Ecto neural progenitor cell (in vitro differentiated cells): ENCODE measurements at regions not wholly inside any gene's neighbourhood (a gene's known extent, or its start where the extent isn't known, plus 50 kb on each side); places are given as distances from the start of the nearest gene placed in this dataset.
"Not testable (repeated sequence)": the region's sequence is repeated elsewhere in the genome, so short reads cannot be mapped to it uniquely, and the experiment has no call there.

Source experiments
- DNase-seq: peaks from one replicate; pipeline ENCODE4 v3.0.0-alpha.2; 2018; ENCODE audit warnings: low spot score

DNA sequence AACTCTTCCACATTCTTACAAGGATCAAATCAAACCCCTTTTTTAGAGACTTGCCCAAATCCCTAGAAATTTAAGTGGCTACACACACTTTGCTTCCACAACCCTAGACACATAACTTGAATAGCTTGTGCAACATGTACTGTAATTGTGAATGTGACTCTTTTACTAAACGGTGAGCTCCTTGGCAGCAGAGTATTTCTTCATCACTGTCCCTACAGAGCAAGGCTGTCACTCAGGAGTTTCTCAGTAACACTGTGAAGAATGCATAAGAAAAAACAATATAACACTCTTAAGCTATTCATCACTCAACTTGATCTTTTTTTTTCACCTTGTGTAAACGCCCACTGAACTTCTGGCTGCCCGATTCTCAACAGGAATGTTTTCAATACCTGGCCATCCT is 53.8 kb upstream of the ADAMTS18 start:
- DNase-seq: no peak

DNA sequence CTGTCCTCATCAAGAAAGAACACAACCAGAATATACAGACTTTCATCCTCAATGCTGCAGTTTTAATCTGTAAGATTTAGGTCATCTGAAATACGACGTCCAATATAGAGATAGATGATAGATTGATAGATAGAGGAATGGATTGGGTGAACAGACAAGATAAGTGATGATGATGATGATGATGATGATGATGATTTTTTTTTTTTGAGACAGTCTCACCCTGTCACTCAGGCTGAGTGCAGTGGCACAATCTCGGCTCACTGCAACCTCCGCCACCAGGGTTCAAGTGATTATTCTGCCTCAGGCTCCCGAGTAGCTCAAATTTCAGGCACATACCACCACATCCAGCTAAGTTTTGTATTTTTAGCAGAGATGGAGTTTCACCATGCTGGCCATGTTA is 56.3 kb upstream of the ADAMTS18 start:
- no peak for DNase-seq

DNA sequence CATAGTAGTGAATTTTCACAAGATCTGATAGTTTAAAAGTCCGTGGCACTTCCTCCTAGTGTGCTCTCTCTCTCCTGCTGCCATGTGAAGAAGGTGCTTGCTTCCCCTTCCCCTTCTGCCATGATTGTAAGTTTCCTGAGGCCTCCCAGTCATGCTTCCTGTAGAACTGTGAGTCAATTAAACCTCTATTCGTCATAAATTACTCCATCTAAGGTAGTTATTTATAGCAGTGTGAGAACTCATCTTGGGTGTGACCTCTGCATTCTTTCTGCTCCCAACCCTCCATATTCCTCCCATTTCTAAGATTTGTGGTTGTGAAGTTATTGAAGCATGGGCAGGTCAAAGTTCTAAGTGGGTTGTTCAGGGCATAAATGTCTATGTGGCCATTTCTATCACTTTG is 62.1 kb upstream of the ADAMTS18 start:
- no peak for DNase-seq

DNA sequence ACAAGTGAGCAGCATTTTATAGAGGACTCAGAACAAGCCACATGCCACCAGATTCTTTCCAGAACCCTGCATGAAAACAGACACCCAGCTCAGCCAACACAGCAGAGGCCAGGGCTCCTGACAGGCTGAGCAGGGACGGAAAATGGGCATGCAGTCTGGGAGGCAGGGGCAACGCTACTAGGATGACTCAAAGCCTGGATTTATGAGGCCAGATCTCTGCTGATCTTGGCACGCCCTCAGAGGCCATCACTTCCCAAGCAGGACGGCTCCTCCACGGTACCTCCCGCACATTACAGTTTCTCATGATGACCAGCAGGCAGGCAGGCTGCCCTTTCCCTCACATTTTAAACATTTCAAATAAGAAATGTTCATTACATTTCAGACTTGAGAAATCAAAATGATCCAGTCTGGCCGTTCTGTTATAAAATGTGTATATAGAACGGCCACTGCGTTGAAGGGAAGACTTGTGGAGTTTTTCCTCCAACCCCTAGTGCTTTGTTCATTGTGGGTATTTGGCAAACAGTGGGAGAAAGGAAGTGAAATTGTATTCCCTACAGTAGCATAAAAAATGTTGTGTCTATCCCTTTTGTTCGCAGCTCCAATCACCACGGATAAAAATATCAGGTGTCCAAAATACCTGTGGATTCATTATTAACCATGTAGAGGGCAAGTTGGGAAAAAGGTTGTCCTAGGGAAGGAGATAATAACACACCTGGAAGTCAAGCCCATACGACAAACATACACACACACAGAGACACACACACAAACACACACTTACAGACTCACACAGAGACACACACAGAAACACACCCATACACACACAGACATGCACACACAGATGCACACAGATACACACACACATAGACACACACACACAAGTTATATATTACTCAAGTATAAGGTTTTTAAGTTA is 64.8 kb upstream of the ADAMTS18 start:
- no peak for DNase-seq

DNA sequence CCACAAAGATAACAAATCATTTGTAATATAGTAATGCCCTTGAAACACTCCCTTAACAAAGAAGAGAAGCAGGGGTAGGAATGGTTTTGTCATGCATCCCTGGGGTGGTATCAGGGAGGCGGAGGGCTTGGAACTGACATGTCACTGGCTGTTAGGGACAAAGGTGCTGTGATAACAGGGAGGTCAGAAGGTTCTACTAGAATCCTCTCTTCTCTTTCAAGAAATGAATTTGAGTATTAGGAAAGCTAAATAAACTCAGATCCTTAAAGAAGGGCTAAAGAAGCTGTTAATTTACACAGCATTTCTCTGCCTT is 65.4 kb upstream of the ADAMTS18 start:
- no peak for DNase-seq

DNA sequence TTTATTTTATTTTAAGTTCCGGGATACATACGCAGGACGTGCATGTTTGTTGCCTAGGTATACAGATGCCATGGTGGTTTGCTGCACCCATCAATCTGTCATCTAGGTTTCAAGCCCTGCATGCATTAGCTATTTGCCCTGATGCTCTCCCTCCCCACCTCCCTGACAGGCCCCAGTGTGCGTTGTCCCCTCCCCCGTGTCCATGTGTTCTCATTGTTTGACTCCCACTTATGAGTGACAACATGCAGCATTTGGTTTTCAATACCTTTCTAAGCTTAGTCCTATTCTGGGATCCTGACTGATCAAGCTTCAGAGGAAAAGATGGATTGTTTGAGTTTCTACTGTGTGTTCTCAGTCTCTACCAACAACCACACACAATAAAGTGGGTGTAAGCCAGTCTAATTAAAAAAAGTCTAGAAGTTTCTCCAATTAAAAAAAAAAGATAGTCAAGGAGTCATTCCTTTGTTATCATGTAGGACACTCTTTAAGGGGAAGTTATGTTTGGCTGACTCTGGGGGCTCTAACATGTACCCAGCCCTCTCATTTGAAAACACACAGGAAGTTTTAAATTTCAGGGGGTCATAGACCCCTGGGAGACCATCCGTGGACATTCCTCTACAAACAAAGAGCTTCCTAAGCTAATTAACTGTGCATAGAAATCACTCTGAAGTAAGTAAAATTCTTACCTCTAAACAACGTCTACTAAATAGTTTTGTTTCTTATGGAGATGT is 66.3 kb upstream of the ADAMTS18 start:
- no peak for DNase-seq

DNA sequence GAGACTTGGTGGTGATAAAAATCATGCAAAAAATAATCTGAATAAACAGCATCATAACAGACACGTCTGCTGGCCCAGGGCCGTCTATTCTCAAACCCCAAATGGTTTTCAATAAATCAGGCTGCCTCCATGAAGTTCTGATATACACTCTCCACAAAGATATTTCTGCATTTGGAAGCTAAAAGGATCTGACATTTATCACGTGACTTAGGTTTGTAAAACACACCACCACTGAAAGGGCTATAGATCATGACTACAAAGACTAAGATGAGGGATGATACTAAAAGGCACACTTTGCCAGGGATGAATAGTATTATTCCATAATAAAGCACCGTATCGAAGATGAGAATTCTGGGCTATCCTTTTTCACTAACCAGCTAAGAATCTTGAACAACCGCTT is 67.6 kb upstream of the ADAMTS18 start:
- DNase-seq: no peak

DNA sequence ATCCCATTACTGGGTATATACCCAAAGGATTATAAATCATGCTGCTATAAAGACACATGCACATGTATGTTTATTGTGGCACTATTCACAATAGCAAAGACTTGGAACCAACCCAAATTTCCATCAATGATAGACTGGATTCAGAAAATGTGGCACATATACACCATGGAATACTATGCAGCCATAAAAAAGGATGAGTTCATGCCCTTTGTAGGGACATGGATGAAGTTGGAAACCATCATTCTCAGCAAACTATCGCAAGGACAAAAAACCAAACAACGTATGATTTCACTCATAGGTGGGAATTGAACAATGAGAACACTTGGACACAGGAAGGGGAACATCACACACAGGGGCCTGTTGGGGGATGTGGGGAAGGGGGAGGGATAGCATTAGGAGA is 71.7 kb upstream of the ADAMTS18 start:
- not testable (repeated sequence) for DNase-seq

DNA sequence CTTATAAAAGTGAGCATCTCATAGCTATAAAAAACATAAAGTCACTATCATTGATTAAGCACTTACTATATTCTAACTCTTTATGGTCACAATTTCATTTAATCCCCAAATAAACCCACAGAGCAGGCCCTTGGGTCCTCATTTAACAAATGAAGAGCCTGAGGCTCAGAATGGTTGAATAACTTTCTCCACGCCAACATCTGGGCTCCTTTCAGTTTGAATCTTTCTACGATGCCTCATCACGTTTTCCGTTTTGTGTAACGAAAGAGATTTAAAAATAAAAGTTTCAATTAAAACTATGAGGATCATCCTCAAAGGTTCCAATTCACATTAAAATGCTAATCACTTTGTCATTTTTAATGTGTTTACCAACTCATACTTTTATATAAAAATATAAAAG is 74.2 kb upstream of the ADAMTS18 start:
- DNase-seq: no peak

DNA sequence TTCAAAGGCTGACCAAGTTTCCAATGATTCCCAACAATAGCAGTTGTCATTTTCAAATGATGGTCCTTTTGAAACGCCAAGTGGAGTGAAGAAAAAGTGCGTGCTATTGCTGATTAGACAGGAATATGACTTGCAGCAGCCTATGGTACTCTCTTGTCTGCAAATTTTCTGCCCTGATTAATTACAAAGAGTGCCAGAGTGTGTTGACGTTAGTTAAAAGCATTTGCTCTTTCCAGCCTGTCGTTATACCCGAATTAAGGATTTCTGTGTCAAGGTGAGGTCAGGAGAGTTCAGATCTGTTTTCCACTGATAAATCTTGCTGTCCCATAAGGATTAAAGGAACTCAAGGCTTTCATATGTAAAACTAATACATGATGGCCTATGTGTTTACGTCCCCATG is 75.0 kb upstream of the ADAMTS18 start:
- DNase-seq: no peak

DNA sequence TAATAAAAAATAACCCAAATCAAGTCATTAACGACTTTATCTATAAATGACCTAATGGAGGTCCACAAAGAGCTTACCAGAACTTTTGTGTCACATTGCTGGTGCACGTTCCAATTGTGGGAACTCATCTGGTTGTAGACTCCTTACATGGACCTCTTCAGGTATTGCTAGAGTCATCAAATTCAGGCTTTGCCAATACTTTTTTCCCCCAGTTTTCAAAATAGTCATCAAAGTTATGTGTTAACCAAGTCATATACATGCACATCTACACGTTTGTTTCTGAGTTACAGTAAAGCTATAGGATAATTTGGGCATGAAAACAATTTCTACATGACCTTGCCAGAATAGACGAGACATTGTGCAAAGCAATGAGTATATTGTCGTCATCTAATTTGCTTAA is 76.2 kb upstream of the ADAMTS18 start:
- no peak for DNase-seq

DNA sequence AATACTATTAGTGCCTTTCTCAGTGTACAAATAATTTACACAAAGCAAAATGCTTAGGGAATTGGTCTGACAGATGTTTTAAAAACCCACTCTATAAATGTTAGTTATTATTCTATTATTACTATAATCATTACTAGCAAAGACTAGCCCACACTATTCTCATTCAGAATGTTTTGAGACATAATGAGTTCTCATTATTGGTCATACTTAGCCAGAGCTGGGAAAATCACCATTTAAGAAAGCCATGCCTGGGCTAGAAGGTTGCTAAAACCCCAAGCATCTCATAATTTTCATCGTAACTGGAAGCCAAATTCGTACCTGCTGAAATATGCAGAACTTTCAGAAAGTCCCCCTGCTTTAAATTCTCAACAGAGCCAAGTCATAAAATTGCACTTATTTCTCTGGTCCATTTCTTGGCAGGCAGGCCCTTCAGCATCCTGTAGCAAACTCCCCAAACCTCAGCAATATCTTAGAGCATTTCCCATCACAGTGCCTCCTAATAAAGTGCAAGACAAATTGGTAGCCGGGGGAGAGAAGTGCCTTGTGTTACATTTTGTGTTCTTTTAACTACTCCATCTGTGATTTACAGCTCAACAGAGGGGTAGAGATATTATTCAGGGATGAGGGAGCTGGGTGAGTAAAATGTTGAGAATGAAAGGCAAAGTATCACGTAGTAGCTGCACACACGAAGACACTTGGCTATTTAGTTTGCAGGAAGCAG is 79.8 kb upstream of the ADAMTS18 start:
- no peak for DNase-seq

DNA sequence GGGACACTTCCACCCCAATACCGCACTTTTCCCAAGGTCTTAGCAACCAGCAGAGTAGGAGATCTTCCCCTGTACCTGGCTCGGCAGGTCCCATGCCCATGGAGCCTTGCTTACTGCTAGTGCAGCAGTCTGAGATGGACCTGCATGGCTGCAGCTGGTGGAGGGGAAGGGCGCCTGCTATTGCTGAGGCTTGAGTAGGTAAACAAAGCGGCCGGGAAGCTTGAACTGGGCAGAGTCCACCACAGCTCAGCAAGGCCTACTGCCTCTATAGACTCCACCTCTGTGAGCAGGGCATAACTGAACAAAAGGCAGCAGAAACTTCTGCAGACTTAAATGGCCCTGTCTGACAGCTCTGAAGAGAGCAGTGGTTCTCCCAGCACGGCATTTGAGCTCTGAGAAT is 90.4 kb upstream of the ADAMTS18 start:
- DNase-seq: not testable (repeated sequence)

DNA sequence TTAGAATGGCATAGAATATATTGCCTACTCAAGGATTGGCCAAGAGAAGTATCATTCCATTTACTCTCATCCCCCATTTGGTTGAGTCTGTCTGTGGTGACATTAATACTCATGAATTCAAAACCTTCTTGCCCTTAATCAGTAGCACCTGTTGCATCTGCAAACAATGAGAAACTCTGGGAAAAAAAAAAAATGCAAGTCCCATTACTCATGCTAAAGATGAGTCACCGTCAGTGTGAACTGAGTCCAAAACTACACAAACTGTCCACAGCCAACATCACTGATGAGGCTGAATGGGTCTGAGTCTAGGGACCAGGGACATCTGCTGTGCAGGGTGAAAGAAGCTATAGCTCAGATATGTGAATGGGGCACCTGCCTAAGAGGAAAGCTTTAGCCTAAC is 96.9 kb upstream of the ADAMTS18 start:
- DNase-seq: no peak

DNA sequence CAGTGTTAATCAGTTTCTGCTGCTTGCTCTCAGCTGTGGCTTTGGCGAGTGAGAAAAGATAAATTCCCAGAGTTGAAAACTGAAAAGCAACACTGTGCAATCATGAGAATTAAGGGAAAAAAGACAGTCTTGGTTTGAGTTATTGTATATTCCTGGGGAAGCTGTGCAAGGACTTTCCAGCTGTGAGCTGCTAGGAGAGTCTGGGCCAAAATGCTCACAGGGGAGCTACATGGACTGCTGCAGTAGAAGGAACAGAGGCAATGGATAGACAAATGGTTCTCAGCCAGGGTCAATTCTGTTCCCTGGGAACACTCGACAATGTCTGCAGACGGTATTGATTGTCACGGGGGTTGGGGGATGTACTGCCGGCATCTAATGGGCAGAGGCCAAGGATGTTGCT is 102.0 kb upstream of the ADAMTS18 start:
- DNase-seq: no peak

DNA sequence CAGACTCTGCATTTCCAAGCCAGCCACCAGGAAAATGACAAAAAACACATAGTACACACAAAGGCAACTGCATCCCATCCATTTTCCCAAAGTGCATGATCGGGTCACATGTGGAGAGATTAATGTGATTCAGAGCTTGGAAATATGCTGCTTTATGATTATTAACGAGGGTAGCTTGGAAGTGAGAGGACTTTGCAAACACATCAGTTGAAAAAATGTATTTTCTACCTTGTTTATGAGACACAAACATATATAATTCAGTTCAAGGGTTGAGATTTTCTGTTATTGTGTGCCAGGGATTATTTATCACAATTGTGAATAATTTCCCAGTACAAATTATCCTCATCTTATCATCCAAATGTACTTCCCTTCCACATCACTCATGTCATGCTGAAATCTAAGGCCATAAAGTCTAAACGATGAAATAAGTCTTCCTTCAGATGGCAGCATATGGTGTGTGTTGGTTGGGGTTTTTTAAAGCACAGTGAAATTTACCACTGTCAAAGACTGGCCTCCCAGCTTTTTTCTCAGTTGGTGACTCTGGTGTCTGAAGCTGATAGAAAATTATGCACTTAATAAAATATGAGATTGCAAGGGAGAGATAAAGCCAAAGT is 104.7 kb upstream of the ADAMTS18 start:
- no peak for DNase-seq

DNA sequence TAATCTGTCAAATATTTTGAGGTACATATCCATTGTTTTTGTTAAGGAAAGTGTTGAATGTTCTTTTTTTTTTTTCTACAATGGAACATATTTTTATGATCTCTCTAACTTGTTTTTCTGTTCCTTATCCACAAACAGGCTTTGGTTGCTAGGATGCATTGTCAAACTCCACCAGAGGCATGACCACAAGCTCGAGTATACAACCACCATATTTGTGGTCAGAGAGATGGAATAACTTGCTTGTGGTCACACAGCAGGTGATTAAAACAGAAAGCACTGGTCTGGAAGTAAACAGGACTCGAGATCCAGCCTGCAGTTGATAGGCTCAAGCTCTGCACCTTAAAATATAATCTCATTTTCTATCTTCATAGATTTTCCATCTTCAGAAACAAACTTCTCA is 105.8 kb upstream of the ADAMTS18 start:
- no peak for DNase-seq

DNA sequence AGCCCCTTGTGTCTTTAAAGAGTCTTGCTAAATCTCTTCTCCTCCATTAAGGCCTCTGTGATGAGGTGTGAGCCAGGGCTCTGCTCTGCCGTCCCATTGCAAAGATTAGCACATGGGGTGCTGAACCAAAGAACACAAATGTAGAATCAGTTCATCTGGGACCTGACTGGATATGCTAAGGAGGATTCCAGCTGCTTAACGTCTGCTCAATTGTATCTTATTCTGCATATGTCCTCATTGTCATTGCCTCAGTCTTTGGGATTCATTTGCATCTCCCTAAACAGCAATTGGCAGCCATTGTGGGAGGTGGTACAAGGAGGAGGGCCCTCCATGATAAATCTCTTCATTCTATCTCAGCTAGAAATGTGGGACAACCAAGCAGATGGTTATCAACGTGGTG is 106.3 kb upstream of the ADAMTS18 start:
- no peak for DNase-seq

DNA sequence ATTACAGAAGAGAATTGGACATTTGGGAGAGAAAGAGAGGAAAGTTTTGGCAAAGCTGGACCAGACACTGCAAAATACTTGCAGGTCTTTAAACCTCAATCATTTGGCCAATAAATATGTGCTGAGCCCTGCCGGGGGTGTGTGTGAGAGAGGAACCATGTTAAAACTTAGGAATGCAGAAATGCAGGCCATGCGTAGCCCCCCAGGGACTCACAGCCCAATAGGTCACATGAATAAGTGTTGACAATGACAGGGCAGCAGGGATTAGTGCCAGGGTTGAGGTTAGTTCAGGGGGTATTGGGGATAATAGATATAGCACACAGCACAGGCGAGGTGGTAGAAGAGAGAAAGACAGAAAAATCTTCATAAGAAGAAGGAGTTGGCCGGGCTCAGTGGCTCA is 113.3 kb upstream of the ADAMTS18 start:
- DNase-seq: no peak

DNA sequence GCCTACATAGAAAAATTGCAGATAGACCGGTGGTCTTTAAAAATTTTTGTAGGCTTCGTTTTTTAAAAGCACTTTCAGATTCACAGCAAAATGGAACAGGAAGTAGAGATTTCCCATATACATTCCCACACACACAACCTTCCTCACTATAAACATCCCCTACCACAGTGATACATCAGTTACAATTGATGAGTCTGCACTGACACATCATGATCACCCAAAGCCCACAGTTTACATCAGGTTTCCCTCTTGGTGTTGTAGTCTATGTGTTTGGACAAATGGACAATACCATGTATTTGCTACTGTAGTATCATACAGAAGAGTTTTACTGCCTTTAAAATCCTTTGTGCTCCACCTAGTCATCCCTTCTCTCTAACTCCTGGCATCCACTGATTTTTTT is 113.9 kb upstream of the ADAMTS18 start:
- DNase-seq: no peak

DNA sequence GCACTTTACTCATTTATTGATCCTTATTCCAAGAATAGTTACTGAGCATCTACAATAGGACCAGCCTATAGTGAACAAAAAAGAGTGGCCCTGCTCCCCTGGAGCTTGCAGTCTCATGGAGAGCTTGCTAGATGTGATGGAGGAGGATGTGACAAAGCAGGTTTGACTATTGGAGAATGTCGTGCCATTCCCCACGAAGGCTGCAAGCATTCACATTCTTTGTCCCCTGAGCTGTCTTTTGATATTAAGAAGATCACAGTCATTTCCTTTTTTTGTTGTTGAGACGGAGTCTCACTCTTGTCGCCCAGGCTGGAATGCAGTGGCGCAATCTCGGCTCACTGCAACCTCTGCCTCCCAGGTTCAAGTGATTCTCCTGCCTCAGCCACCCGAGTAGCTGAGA is 115.0 kb upstream of the ADAMTS18 start:
- DNase-seq: no peak

DNA sequence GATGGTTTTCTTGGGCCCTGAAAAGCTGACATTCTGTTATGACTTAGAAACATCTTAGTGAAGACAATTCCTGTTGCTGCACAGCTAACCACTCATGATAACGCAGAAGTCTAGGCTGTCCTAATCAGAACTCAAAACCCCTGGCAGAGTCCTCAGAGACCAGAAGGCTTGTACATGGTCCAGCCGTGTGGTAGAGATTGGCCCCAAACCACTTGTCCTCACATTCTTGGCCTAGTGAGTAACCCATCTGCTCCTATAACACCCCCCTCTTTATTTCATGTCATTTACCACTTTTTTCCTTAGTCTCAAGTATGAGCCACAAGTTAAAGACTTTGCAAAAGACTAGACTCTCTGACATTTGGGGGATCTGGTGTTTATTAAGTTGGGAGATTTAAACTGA is 116.5 kb upstream of the ADAMTS18 start:
- DNase-seq: no peak

DNA sequence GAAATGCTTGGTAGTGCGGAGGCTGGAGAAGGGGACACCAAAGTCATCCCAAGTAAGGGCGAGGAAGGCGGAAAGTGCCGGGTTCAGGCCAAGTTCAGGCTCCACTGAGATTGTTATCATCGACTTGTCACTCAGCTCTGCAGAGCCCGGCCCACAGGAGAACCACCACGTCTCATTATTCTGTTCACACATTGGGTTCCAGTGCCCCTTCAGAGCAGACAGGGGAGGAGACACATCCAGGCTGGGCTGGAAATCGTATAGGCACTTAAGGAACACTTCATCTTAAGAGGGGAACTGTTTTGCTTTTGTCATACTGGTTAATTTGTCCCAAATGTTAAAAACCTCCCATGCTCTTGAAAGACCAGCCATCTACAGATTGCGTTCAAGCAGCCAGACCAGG is 118.3 kb upstream of the ADAMTS18 start:
- DNase-seq: no peak
